ENCODE measurements at regions not wholly inside any gene's neighbourhood (a gene's known extent, or its start where the extent isn't known, plus 50 kb on each side); places are given as distances from the start of the nearest gene placed in this dataset.

DNA sequence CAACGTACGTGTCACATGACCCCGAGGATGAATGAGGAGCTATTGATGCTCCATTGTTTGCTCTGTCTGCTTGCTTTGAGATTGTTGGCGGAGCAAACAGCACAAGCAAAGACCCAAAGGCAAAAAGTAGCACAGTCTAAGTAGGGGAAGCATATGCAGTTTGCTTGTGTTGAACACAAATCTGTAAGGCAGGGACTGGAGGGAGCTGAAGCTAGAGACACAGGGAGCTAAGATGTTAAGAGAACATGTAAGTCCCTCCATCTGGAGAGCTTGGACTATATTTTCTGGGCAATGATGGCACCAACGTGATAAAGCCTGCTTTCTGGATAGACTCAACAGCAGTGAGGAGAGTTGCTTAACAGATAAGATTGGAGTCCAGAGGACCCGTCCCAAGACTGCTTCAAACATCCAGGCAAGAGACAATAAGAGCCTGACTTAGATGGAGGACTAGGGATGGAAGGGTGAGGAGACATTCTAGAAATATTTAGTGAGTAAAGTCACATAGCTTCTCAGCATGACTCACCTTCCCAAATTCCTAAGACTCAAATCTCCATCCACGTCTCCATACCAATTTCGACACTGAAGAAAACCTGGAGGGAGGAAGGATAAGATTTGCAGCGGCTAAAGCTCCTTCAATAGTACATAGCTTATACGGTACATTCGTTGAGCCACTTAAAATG, 88.1 kb upstream of the KLF7 start:
- TF ChIP-seq ELF1 (IDR thresholded peaks at IDR 0.05; ENCODE audit: borderline replicate concordance, low read depth) (no peak), POLR2A (IDR thresholded peaks at IDR 0.05; ENCODE audit: borderline replicate concordance, extremely low read depth, insufficient read depth, insufficient read length) (no peak), POLR2AphosphoS5 (IDR thresholded peaks at IDR 0.05; ENCODE audit: low read depth, low read length) (no peak), REST (IDR thresholded peaks at IDR 0.05; ENCODE audit: low read depth) (no peak)
